ENCODE measurements at regions not wholly inside any gene's neighbourhood (a gene's known extent, or its start where the extent isn't known, plus 50 kb on each side); places are given as distances from the start of the nearest gene placed in this dataset.

GRCh38 chr4:181938631-181939030, 304.6 kb upstream of the TENM3 start:
- no peak for TF ChIP-seq POLR2A (IDR thresholded peaks at IDR 0.05)
- TF ChIP-seq CTCF (IDR thresholded peaks at IDR 0.05), result no peak
